Muscle of leg (tissue), 3 donors: ENCODE measurements at regions not wholly inside any gene's neighbourhood (a gene's known extent, or its start where the extent isn't known, plus 50 kb on each side); places are given as distances from the start of the nearest gene placed in this dataset.
A peak's percentile ranks its signal among the peaks of the same experiment; 100 is the strongest.
"Not testable (repeated sequence)": the region's sequence is repeated elsewhere in the genome, so short reads cannot be mapped to it uniquely, and the experiment has no call there.

Experiments
- DNase-seq: peaks from one replicate; pipeline ENCODE4 v3.0.0; 2013
- H3K27ac ChIP-seq: one replicate; pipeline ENCODE4 v1.5.1; 2013; ENCODE audit warnings: mild to moderate bottlenecking, low read length, control low read depth
- H3K27me3 ChIP-seq: one replicate; pipeline ENCODE4 v1.6.1; 2013; ENCODE audit warnings: low read length; ENCODE audit not compliant: control insufficient read depth, insufficient read depth
- H3K36me3 ChIP-seq: one replicate; pipeline ENCODE4 v1.6.1; 2013; ENCODE audit warnings: low read length; ENCODE audit not compliant: control insufficient read depth, insufficient read depth
- H3K4me1 ChIP-seq: one replicate; pipeline ENCODE4 v1.6.1; 2013; ENCODE audit warnings: low read length; ENCODE audit not compliant: control insufficient read depth, insufficient read depth
- H3K4me3 ChIP-seq: one replicate; pipeline ENCODE4 v1.5.1; 2013; ENCODE audit warnings: low read length, control low read depth
- H3K9me3 ChIP-seq: replicated peaks from 2 replicates; pipeline ENCODE4 v1.6.1; 2013; ENCODE audit warnings: low read depth, low read length; ENCODE audit not compliant: control insufficient read depth
- WGBS: methylation state at CpG from one replicate; pipeline ENCODE4 v1.1.5; 2013; ENCODE audit warnings: missing lambda C conversion rate; ENCODE audit not compliant: insufficient coverage; 5-methylcytosine and 5-hydroxymethylcytosine counted together

DNA sequence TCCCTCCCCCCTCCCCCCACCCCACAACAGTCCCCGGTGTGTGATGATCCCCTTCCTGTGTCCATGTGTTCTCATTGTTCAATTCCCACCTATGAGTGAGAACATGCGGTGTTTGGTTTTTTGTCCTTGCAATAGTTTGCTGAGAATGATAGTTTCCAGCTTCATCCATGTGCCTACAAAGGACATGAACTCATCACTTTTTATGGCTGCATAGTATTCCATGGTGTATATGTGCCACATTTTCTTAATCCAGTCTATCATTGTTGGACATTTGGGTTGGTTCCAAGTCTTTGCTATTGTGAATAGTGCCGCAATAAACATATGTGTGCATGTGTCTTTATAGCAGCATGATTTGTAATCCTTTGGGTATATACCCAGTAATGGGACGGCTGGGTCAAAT lies 76.5 kb upstream of the DNAH5 start:
- no CpG with 5 or more reads among the region's 4 CpGs for WGBS
- H3K27ac ChIP-seq, H3K4me1 ChIP-seq, H3K36me3 ChIP-seq, H3K27me3 ChIP-seq, H3K4me3 ChIP-seq, DNase-seq, H3K9me3 ChIP-seq: not testable (repeated sequence)

DNA sequence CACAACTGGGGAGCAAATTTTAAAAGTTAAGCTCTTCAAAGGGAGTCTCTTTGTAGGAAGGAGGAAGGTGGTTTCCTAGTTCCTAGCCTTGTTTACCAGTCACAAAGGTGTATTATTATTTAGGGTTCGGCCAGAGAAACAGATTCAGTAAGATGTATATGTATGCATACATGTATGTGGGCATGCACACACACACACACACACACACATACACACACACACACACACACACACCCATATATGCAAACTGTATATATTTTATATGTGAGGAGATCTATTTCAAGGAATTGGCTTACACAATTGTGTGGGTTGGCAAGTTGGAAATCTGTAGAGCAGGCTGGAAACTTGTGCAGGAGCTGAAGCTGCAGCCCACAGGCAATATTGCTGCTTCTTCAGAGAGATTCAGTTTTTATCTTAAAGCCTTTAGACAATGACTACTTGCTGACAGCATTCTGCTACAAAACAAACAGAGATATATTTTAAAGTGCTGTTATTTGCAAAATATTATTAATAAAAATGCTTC lies 75.3 kb upstream of the DNAH5 start:
- DNase-seq, result no peak
- Histone ChIP-seq H3K4me3 (no peak overlapping the region), H3K36me3 (no peaks in the 10 kb centered on the region), H3K9me3 (no peaks in the 10 kb centered on the region), H3K27me3 (no peaks in the 10 kb centered on the region), H3K27ac (no peak overlapping the region), H3K4me1 (peaks cover 4% of the 10 kb centered on the region)
- no CpG with 5 or more reads among the region's 1 CpG for WGBS

- WGBS, result 76% methylated on average over 3 of the region's 8 CpGs
- H3K27ac ChIP-seq, result no peak overlapping the region
- DNase-seq, result no peak
- H3K36me3 ChIP-seq, result no peaks in the 10 kb centered on the region
- H3K4me1 ChIP-seq, result peaks cover 4% of the 10 kb centered on the region
- no peak overlapping the region for H3K4me3 ChIP-seq
- H3K9me3 ChIP-seq, result no peaks in the 10 kb centered on the region
- H3K27me3 ChIP-seq, result peaks cover 1% of the 10 kb centered on the region
These were observed 73.4 kb upstream of the DNAH5 start for GRCh38 chr5:14017904-14018303.

GRCh38 chr5:14016549-14016948 lies 72.1 kb upstream of the DNAH5 start:
- peak; percentile 27 for DNase-seq
- 43% methylated on average over 3 of the region's 4 CpGs for WGBS
- Histone ChIP-seq H3K9me3 (no peaks in the 10 kb centered on the region), H3K4me1 (peaks cover 4% of the 10 kb centered on the region), H3K27me3 (peaks cover 2% of the 10 kb centered on the region), H3K27ac (no peak overlapping the region), H3K36me3 (no peaks in the 10 kb centered on the region), H3K4me3 (no peak overlapping the region)

- Histone ChIP-seq H3K9me3 (no peaks in the 10 kb centered on the region), H3K36me3 (no peaks in the 10 kb centered on the region), H3K4me1 (peaks cover 4% of the 10 kb centered on the region), H3K27me3 (peaks cover 8% of the 10 kb centered on the region), H3K27ac (peak overlapping the region; percentile 57), H3K4me3 (peak overlapping the region; percentile 57)
- DNase-seq, result peak; percentile 93
- WGBS, result under 1% methylated on average over 67 of the region's 74 CpGs
These were observed 66.9 kb upstream of the DNAH5 start for GRCh38 chr5:14011089-14012020.

DNA sequence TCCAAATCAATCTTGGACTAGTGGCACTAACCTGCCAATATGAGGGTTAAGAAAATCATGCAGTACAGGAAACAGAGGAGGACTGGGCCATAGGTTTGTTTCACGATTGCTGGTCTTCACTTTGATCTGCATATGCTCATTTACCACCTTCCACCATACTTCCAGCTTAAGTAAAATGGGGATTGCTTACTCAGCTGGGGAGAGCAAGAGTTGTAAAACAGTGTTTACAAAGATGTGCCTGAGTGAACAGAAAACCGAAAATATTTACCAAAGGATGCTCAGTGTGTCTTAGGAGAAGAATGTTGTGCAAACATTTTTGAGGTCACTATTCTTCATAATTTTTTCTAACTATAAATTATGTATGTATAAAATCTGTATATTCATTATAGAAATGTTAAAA lies 65.1 kb upstream of the DNAH5 start:
- Histone ChIP-seq H3K4me3 (no peak overlapping the region), H3K27ac (no peak overlapping the region), H3K9me3 (no peaks in the 10 kb centered on the region), H3K36me3 (no peaks in the 10 kb centered on the region), H3K27me3 (peaks cover 8% of the 10 kb centered on the region), H3K4me1 (peaks cover 4% of the 10 kb centered on the region)
- no CpG with 5 or more reads among the region's 2 CpGs for WGBS
- DNase-seq, result no peak

DNA sequence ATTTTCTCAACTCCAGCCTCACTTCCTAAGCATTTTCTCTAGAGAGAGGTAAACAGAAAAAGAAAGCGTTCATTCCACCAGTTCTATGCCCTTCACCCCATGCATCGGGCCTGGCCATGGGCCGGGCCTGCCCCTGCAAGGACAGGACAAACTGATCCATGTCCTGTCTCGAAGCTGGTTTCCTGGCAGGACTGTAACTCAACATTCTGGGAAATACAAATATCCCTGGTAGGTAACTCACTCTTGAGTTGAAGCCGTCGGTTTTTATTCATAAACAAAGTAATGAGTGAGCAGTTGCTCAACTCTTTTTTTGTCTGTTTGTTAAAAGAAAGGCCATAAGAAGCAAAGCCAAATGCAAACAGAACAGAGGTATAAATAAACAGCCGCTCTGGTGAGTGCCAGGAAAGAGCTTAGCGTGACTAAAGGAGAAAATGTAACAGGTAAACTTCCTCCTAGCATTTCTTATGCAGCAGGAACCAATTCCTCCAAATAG lies 64.4 kb upstream of the DNAH5 start:
- Histone ChIP-seq H3K36me3 (no peaks in the 10 kb centered on the region), H3K9me3 (no peaks in the 10 kb centered on the region), H3K4me1 (peaks cover 4% of the 10 kb centered on the region), H3K27me3 (peaks cover 8% of the 10 kb centered on the region), H3K27ac (no peak overlapping the region), H3K4me3 (no peak overlapping the region)
- DNase-seq, result no peak
- WGBS, result 56% methylated on average over 3 of the region's 8 CpGs

DNA sequence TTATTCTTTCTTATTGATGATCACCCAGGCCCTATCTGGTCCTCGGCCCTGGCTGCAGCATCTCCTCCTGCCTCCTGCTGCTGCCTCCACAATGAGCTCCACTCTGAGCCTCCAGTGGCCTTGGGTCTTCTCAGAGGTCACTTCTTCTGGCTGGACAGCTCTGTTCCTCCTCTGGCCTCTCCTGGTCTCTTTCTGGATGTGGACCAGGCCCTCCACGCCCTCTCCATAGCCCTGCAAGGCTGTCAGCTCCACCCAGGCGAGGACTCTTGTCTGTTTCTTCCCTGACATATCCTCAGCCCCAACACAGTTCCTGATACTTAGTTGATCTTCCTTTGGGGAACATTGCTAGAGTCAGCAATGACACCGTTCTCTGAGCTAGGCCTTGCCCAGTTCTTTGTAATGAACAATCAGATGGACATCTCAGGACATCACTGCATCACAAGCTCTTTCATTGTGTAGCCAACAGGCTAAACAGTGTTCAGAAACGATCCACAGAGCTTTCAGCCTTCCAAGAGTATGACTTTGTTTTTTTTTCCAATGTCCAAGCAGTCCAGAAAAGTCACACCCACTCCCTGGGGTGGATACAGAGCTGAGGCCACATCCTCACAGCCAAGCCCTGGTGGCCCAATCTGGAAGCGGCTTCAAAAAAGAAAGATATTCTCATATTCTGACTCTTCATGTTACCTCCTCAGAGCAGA lies 62.5 kb upstream of the DNAH5 start:
- Histone ChIP-seq H3K9me3 (no peaks in the 10 kb centered on the region), H3K4me1 (peaks cover 4% of the 10 kb centered on the region), H3K36me3 (no peaks in the 10 kb centered on the region), H3K27ac (no peak overlapping the region), H3K4me3 (no peak overlapping the region), H3K27me3 (peaks cover 5% of the 10 kb centered on the region)
- peak; percentile 93 for DNase-seq
- 46% methylated on average over 6 of the region's 6 CpGs for WGBS

DNA sequence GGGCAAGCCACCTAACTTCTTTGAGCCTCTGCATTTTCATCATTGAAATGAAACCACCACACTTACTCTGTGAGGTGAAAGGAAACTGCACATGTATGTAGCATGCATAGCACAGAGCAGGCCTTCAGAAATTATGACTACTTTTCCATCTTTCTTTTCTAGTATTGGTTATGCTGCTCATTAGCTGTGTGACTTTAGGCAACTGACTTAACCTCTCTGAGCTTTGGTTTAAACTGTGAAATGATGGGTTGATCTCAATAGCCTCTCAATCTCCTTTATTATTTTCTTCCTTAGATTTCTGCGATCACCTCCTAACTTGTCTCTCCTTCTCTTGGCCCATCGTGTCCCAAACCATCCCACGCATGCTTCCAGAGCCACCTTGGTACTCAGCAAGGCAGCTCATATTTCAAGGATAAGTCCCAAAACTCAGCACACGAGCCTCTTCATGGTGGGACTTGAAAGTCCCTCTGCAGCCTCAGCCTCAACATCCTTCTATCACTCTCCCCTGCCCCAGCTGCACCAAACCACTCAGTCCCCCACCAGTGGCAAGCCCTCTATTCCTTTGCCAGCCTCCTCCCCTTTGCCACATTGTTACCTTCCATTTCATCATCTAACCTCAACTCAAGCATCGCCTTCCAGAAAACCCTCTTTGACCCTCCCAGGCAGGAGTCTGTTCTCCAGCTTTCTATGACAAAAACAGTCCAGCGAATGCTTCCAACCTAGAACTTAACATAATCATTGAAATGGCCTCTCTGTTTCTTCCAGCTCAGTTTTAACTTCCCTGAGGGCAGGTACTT lies 60.3 kb upstream of the DNAH5 start:
- H3K36me3 ChIP-seq, result no peaks in the 10 kb centered on the region
- 65% methylated on average over 6 of the region's 6 CpGs for WGBS

More for the DNA sequence above, 60.3 kb upstream of the DNAH5 start:
- no peak for DNase-seq
- no peak overlapping the region for H3K4me3 ChIP-seq
- no peaks in the 10 kb centered on the region for H3K9me3 ChIP-seq
- no peaks in the 10 kb centered on the region for H3K4me1 ChIP-seq
- H3K27me3 ChIP-seq, result no peaks in the 10 kb centered on the region
- no peak overlapping the region for H3K27ac ChIP-seq
